GM19438 (cell line): ENCODE measurements at regions not wholly inside any gene's neighbourhood (a gene's known extent, or its start where the extent isn't known, plus 50 kb on each side); places are given as distances from the start of the nearest gene placed in this dataset.
A peak's percentile ranks its signal among the peaks of the same experiment; 100 is the strongest.
"Not testable (repeated sequence)": the region's sequence is repeated elsewhere in the genome, so short reads cannot be mapped to it uniquely, and the experiment has no call there.

Source experiments
- ATAC-seq: cut with Tn5 transposase; IDR thresholded peaks from one replicate; pipeline ENCODE4 v1.9.1; 2021; ENCODE audit warnings: low read depth; ENCODE audit not compliant: unreplicated experiment

DNA sequence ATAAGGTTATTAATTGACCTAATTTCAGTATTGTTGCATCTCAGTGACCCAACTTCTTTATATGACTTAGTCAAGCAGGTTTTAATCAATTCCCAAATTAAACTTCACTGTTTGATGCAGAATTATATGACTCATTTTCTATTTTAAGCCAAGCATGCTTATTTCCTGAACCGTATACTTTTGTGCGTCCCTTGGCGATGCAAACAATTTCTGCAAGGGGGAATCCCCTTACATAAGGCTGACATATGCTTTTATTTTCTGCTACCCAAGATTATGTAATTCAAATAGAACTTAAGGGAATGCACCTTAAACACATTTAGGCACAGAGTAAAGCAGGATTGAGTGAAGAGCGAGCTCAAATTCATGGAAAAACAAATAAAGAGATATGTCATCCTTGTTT is 303.9 kb downstream of the PDCD6IP start:
- no peak for ATAC-seq

DNA sequence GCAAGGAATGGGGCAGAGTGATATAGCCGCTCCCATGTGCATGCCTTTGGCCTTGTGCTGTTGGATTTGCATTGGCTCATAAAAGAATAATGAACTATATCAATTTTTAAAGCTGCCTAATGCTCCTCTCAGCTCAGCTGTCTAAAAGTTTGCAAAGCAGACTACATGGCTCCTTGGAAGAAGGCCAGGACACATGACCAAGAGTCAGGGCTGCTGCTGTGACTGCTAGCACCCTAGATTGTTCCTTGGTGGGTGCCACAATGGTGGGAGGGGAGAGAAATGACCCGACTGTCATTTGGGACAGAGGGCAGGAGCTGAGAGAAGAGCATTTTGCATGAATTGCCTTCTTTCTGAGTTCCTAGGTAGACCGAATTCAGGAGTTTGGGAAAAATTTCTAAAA is 307.9 kb downstream of the PDCD6IP start:
- no peak for ATAC-seq

- peak; percentile 45 for ATAC-seq
These were observed 308.4 kb downstream of the PDCD6IP start for GRCh38 chr3:34106879-34107278.

- ATAC-seq, result peak; percentile 54
These were observed 309.2 kb downstream of the PDCD6IP start for GRCh38 chr3:34107669-34108068.

- ATAC-seq, result no peak
These were observed 310.6 kb downstream of the PDCD6IP start for GRCh38 chr3:34109021-34109420.

DNA sequence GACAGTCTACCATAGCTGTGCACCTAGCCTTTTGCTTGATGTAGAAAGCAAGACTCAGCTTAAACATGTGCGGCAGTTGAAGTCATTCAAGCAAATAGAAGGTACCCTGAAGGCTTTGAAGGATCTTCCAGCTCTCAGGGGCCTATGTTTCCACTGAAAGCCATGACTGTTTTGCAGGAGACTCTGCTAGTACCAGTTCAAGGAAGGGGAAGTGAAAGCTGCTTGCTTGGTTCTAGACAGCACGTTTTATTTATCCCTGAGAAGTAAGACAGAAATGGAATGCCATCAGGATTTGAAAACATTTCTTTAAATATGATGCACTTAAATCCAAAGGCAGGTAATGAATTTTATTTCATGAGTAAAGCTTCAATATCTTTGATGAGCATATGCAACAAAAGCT is 311.4 kb downstream of the PDCD6IP start:
- peak; percentile 45 for ATAC-seq

DNA sequence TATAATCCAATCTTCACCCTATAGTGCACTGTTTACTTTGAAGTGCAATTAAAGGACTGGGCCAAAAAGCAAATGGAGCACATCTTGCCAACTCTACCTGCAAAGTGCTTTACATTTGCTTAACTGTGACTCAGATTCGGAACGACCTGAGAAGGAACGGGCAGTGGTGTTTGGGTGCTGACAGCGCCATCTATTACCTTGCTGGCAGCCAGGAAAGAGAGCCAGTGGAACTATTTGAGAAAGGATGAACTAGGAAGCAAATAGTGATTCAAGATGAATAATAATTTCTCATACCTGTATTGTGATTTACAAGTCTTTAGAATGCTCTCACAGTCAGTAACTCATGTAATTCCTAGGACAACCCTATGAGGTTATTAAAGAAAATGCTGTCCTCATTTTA is 312.9 kb downstream of the PDCD6IP start:
- no peak for ATAC-seq

DNA sequence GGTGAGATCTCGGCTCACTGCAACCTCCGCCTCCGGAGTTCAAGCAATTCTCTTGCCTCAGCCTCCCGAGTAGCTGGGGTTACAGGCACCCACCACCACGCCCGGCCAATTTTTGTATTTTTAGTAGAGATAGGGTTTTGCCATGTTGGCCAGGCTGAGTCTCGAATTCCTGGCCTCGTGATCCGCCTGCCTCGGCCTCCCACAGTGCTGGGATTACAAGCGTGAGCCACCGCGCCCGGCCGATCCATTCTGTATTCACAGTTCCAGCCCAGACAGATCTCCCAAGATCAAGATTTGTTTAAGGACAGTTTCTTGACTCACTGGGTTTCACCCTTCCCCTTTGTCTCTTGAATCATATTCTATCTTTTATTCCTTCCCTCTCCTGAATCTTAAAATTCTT is 313.8 kb downstream of the PDCD6IP start:
- not testable (repeated sequence) for ATAC-seq

DNA sequence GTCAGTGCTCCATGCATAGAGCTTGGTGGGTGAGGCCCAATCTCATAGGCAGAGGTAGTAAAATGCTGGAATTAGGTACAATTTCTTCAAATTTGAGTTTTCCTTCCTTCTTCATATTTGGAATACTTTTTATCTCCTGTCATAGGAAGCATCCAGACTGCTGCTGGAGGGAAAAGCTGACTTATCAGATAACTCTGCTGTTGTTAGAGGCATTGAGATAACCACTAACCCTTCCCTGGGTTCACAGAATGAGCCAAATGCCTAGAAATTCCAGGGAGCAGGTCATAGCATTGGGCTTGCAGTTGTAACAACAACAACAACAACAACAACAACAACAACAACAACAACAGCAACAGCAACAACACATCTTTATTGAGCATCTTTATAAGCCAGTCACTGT is 332.7 kb downstream of the PDCD6IP start:
- no peak for ATAC-seq

DNA sequence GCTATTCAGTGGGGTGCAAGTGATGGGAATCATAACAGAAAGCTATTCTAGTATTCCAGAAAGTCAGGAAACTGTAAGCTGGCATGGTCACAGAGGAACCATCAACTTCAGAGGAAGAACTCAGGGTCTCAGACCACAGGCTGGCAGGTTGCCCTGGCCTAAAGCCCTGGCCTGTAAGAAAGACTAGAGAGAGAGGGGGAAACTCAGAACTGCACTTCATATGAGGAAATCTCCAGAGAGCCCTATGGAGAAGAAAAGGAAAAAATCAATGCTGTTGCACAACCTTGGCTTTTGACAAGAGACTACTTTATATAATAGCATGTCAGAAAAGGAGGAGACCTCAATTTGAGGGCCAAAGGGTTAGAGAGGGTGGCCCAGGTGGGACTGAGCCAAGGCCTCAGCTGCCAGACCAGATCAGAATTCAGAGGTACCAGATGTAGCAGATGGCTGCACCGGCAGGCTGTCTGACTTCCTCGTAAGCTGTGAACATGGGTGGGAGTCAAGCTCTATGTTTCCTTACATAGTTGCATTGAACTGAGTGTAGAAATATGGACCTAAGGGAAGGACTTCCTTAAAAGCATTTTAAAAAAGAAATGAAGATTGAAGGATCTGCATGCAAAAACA is 333.8 kb downstream of the PDCD6IP start:
- ATAC-seq, result no peak

DNA sequence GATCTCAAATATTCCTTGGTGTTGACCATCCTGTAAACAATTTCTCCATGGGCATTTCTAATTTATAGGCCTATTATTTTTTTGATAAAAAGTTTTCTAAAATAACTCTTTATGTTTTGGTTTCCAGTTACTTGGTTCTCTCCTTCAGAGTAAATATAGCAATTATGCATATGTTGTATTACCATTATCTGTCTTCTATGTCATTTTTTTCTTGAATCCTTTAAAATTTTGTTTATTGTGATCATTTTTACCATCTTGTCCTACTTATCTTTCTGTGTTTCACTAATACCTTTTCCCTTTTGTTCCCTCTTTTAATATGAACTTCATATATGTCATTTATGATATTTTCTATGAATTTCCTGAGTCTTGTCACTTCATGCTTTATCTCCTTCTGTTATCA is 341.1 kb downstream of the PDCD6IP start:
- no peak for ATAC-seq

DNA sequence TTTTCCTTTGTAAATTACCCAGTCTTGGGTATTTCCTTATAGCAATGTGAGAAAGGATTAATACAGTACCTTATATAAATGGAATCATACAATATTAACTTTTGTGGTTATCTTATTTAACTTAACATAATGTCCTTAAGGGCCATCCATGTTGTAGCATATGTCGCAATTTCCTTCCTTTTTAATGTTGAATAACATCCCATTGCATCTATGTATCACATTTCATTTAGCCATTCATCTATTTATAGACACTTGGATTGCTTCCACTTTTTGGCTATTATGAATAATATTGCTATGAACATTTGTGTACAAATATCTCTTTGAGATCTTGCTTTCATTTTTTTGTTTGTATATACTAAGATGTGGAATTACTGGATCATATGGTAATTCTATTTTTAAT is 342.2 kb downstream of the PDCD6IP start:
- ATAC-seq, result no peak

DNA sequence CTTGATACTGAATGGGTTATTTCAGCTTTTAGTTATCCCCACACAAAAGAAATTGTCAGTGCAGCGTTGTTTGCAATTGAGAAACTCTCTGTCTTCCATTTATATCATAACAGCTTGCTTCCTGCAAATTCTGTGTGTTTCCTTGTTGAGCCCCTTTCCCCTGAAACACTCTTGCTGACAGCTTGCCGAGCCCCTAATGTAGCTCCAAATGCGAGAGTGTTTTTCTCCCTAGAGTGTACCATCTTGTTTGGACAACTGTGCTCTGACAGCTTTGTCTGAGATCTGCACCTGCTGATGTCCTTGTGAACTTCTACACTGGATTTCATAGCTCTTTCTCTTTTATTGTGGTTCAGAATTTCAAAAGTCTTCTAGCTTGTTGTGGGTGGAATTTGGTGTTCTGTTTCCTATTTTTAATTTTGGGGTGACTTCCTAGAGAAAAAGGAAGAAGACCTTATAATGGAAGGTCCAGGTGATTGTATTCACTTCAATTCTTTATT is 343.5 kb downstream of the PDCD6IP start:
- no peak for ATAC-seq

GRCh38 chr3:34145796-34146195 is 347.4 kb downstream of the PDCD6IP start:
- ATAC-seq, result no peak

DNA sequence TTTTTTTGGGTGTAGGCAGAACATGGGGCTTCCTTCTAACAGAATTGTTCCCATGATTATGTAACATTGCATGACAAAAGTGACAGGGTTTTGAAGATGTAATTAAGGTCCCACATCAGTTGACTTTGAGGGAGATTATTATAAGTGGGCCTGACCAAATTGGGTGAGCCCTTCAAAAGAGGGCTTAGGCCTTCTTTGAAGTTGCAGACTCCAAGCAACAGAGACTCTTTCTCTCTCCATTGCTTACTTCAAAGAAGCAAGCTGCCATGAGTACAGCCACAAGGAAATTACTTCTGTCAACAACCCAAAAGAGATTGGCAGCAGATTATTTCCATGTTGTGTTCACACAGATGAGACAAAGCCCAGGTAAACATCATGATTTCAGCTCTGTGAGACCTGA is 348.2 kb downstream of the PDCD6IP start:
- ATAC-seq, result no peak

DNA sequence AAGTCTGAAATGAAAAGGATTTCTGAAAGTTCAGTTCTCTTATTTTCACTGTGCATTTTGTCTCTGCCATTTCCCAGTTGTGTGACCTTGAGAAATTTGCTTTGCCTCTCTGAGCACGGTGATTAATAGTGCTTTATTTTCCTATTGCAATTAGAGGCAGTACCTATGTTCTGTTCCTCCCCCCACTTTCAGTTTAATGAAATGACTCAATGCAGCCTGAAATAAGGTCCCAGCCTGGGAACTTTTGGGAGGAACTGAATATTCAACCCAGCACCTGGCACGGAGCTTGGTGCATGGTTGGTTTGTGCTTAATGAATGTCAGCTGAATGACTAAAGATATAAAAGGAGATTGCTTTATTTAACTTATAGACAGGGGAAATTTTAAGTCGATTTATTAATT is 352.6 kb downstream of the PDCD6IP start:
- ATAC-seq, result no peak

- no peak for ATAC-seq
These were observed 354.2 kb downstream of the PDCD6IP start for GRCh38 chr3:34152656-34153055.

GRCh38 chr3:34155108-34155507 is 356.7 kb downstream of the PDCD6IP start:
- ATAC-seq, result peak; percentile 12

GRCh38 chr3:34155666-34156065 is 357.2 kb downstream of the PDCD6IP start:
- ATAC-seq, result peak; percentile 76

- ATAC-seq, result no peak
These were observed 359.1 kb downstream of the PDCD6IP start for GRCh38 chr3:34157491-34157890.

- no peak for ATAC-seq
These were observed 361.4 kb downstream of the PDCD6IP start for GRCh38 chr3:34159613-34160420.

- ATAC-seq, result not testable (repeated sequence)
These were observed 371.2 kb downstream of the PDCD6IP start for GRCh38 chr3:34169636-34170035.
